Neuronal stem cell (in vitro differentiated cells): ENCODE measurements at regions not wholly inside any gene's neighbourhood (a gene's known extent, or its start where the extent isn't known, plus 50 kb on each side); places are given as distances from the start of the nearest gene placed in this dataset.

ENCODE experiments used
- DNase-seq: peaks from one replicate; pipeline ENCODE4 v3.0.0-alpha.2; 2013; ENCODE audit warnings: low spot score
- H2AFZ ChIP-seq: one replicate; pipeline ENCODE4 v1.6.1; 2013; ENCODE audit warnings: mild to moderate bottlenecking, low read length, inconsistent platforms
- H2AK5ac ChIP-seq: 2 replicates; pipeline ENCODE4 v1.6.1; 2013; ENCODE audit warnings: low read depth, mild to moderate bottlenecking, inconsistent platforms, low read length, moderate library complexity, mixed read lengths
- H2BK120ac ChIP-seq: 2 replicates; pipeline ENCODE4 v1.6.1; 2013; ENCODE audit warnings: low read depth, mild to moderate bottlenecking, inconsistent platforms, low read length, moderate library complexity, mixed read lengths
- H2BK12ac ChIP-seq: one replicate; pipeline ENCODE4 v1.6.1; 2013; ENCODE audit warnings: low read length, inconsistent platforms
- H2BK15ac ChIP-seq: 2 replicates; pipeline ENCODE4 v1.6.1; 2013; ENCODE audit warnings: mild to moderate bottlenecking, low read length, inconsistent platforms, mixed read lengths
- H2BK5ac ChIP-seq: one replicate; pipeline ENCODE4 v1.6.1; 2013; ENCODE audit warnings: inconsistent platforms, mild to moderate bottlenecking, low read length, moderate library complexity
- H3K14ac ChIP-seq: one replicate; pipeline ENCODE4 v1.6.1; 2013; ENCODE audit warnings: low read length, inconsistent platforms
- H3K18ac ChIP-seq: 2 replicates; pipeline ENCODE4 v1.6.1; 2013; ENCODE audit warnings: low read length, inconsistent platforms
- H3K23ac ChIP-seq: 2 replicates; pipeline ENCODE4 v1.6.1; 2013; ENCODE audit warnings: low read depth, mild to moderate bottlenecking, mixed read lengths, low read length, inconsistent platforms; ENCODE audit not compliant: poor library complexity
- H3K27ac ChIP-seq: replicated peaks from 3 replicates; pipeline ENCODE4 v1.5.1; 2013; ENCODE audit warnings: low read length, inconsistent platforms
- H3K27me3 ChIP-seq, 3 experiments: 2 replicates each; pipeline ENCODE4 v1.6.1; 2013; ENCODE audit warnings: low read length in 3 of 3, mild to moderate bottlenecking in 2 of 3, inconsistent platforms in 1 of 3, low read depth in 1 of 3, mixed read lengths in 1 of 3, moderate library complexity in 1 of 3; ENCODE audit not compliant: control insufficient read depth in 3 of 3, insufficient read depth in 3 of 3
- H3K36me3 ChIP-seq, 2 donors: replicated peaks in 1 of 2; 2 replicates each; pipeline ENCODE4 v1.6.1; 2013; ENCODE audit warnings: low read length in 2 of 2; ENCODE audit not compliant: control insufficient read depth in 2 of 2, insufficient read depth in 2 of 2
- H3K4ac ChIP-seq: 2 replicates; pipeline ENCODE4 v1.6.1; 2013; ENCODE audit warnings: inconsistent platforms, mild to moderate bottlenecking, low read length, moderate library complexity
- H3K4me1 ChIP-seq, 2 donors: 1 replicate in 1 of 2; 2 replicates in 1 of 2; pipeline ENCODE4 v1.6.1; 2013; ENCODE audit warnings: low read length in 2 of 2, low read depth in 1 of 2; ENCODE audit not compliant: control insufficient read depth in 2 of 2, insufficient read depth in 1 of 2
- H3K4me2 ChIP-seq: one replicate; pipeline ENCODE4 v1.6.1; 2013; ENCODE audit warnings: mild to moderate bottlenecking, low read length, inconsistent platforms; ENCODE audit not compliant: insufficient read depth, poor library complexity, severe bottlenecking
- H3K4me3 ChIP-seq, 2 donors: 2 replicates each; pipeline ENCODE4 v1.5.1; 2013; ENCODE audit warnings: low read length in 2 of 2, mild to moderate bottlenecking in 2 of 2, inconsistent platforms in 1 of 2, moderate library complexity in 1 of 2
- H3K79me1 ChIP-seq: one replicate; pipeline ENCODE4 v1.6.1; 2013; ENCODE audit warnings: low read depth, mild to moderate bottlenecking, inconsistent platforms, low read length, moderate library complexity
- H3K9ac ChIP-seq: one replicate; pipeline ENCODE4 v1.6.1; 2013; ENCODE audit warnings: mild to moderate bottlenecking, low read depth, low read length, inconsistent platforms; ENCODE audit not compliant: poor library complexity
- H3K9me3 ChIP-seq, 2 donors: replicated peaks in 1 of 2; 2 replicates each; pipeline versions ENCODE3 to v1.6.1; 2013; ENCODE audit warnings: low read length in 2 of 2, mild to moderate bottlenecking in 2 of 2, inconsistent platforms in 1 of 2, low read depth in 1 of 2, mixed read lengths in 1 of 2, moderate library complexity in 1 of 2; ENCODE audit not compliant: control insufficient read depth in 2 of 2, insufficient read depth in 1 of 2
- H4K8ac ChIP-seq: one replicate; pipeline ENCODE4 v1.6.1; 2013; ENCODE audit warnings: low read depth, mild to moderate bottlenecking, inconsistent platforms, low read length, moderate library complexity
- H4K91ac ChIP-seq: one replicate; pipeline ENCODE4 v1.6.1; 2013; ENCODE audit warnings: low read length, low read depth, mild to moderate bottlenecking, inconsistent platforms; ENCODE audit not compliant: poor library complexity
- WGBS, 2 donors: extraction: QIAGEN DNeasy Blood & Tissue Kit; methylation state at CpG; one replicate each; pipeline ENCODE4 v1.1.7; 2013; ENCODE audit warnings: missing lambda C conversion rate in 2 of 2, mixed read lengths in 1 of 2; ENCODE audit not compliant: insufficient read length in 2 of 2, insufficient replicate concordance in 1 of 2; ENCODE audit errors: extremely low coverage in 2 of 2; 5-methylcytosine and 5-hydroxymethylcytosine counted together

GRCh38 chr16:35192993-35193392 lies 1733.6 kb downstream of the TP53TG3F start:
- H3K4ac ChIP-seq = no peak overlapping the region
- no peak overlapping the region for H3K23ac ChIP-seq
- no peak overlapping the region for H2BK120ac ChIP-seq
- H3K4me3 ChIP-seq = no peak overlapping the region
- no peaks in the 10 kb centered on the region for H3K27me3 ChIP-seq
- no peaks in the 10 kb centered on the region for H3K79me1 ChIP-seq
- no peaks in the 10 kb centered on the region for H3K4me1 ChIP-seq
- no peak overlapping the region for H2BK15ac ChIP-seq
- no peak overlapping the region for H2BK5ac ChIP-seq
- H3K4me2 ChIP-seq = no peak overlapping the region
- H4K8ac ChIP-seq = no peak overlapping the region
- H3K9ac ChIP-seq = no peak overlapping the region
- no peak overlapping the region for H2AFZ ChIP-seq
- H3K36me3 ChIP-seq = no peaks in the 10 kb centered on the region
- no peak overlapping the region for H2BK12ac ChIP-seq
- no peak overlapping the region for H3K18ac ChIP-seq
- no CpG with 5 or more reads among the region's 4 CpGs for WGBS, 2 donors
- DNase-seq = no peak
- H4K91ac ChIP-seq = no peak overlapping the region
- H3K14ac ChIP-seq = no peak overlapping the region
- no peak overlapping the region for H2AK5ac ChIP-seq
- H3K9me3 ChIP-seq = peaks cover 0 to 46% of the 10 kb centered on the region in 2 donors
- H3K27ac ChIP-seq = no peak overlapping the region

GRCh38 chr16:35193956-35194355 lies 1734.5 kb downstream of the TP53TG3F start:
- Histone ChIP-seq H3K4me3 (no peak overlapping the region), H4K91ac (no peak overlapping the region), H3K14ac (no peak overlapping the region), H2AFZ (no peak overlapping the region), H3K27ac (no peak overlapping the region), H3K9ac (no peak overlapping the region), H3K4ac (no peak overlapping the region), H2BK15ac (no peak overlapping the region), H3K27me3 (no peaks in the 10 kb centered on the region), H3K79me1 (no peaks in the 10 kb centered on the region), H3K23ac (no peak overlapping the region), H4K8ac (no peak overlapping the region), H2AK5ac (no peak overlapping the region), H2BK5ac (no peak overlapping the region), H2BK12ac (no peak overlapping the region), H3K18ac (no peak overlapping the region), H3K36me3 (no peaks in the 10 kb centered on the region), H3K9me3 (peaks cover 0 to 50% of the 10 kb centered on the region in 2 donors), H2BK120ac (no peak overlapping the region), H3K4me1 (no peaks in the 10 kb centered on the region), H3K4me2 (no peak overlapping the region)
- whole genome bisulfite sequencing, 2 donors = no CpG with 5 or more reads among the region's 3 CpGs
- no peak for DNase-seq

GRCh38 chr16:35194681-35195080 lies 1735.3 kb downstream of the TP53TG3F start:
- H2AK5ac ChIP-seq = no peak overlapping the region
- no peak overlapping the region for H3K4me2 ChIP-seq
- no peak overlapping the region for H3K23ac ChIP-seq
- DNase-seq = no peak
- H3K4ac ChIP-seq = no peak overlapping the region
- H2AFZ ChIP-seq = no peak overlapping the region
- no peak overlapping the region for H3K14ac ChIP-seq
- H3K27ac ChIP-seq = no peak overlapping the region
- H3K4me3 ChIP-seq = no peak overlapping the region
- H3K27me3 ChIP-seq = no peaks in the 10 kb centered on the region
- H3K4me1 ChIP-seq = no peaks in the 10 kb centered on the region
- no peaks in the 10 kb centered on the region for H3K79me1 ChIP-seq
- no peak overlapping the region for H2BK120ac ChIP-seq
- no peak overlapping the region for H4K91ac ChIP-seq
- no peak overlapping the region for H2BK12ac ChIP-seq
- H3K18ac ChIP-seq = no peak overlapping the region
- H3K9ac ChIP-seq = no peak overlapping the region
- no peak overlapping the region for H4K8ac ChIP-seq
- no peak overlapping the region for H2BK5ac ChIP-seq
- H2BK15ac ChIP-seq = no peak overlapping the region
- WGBS, 2 donors = no CpG with 5 or more reads among the region's 5 CpGs
- peaks cover 0 to 55% of the 10 kb centered on the region in 2 donors for H3K9me3 ChIP-seq
- no peaks in the 10 kb centered on the region for H3K36me3 ChIP-seq

- Histone ChIP-seq H3K18ac (no peak overlapping the region), H2AK5ac (no peak overlapping the region), H3K4me1 (no peaks in the 10 kb centered on the region), H3K36me3 (no peaks in the 10 kb centered on the region), H2AFZ (no peak overlapping the region), H3K9me3 (peaks cover 0 to 57% of the 10 kb centered on the region in 2 donors), H3K14ac (no peak overlapping the region), H3K23ac (peak overlapping the region; percentile 31), H3K27ac (no peak overlapping the region), H3K27me3 (no peaks in the 10 kb centered on the region), H2BK120ac (no peak overlapping the region), H3K4me2 (no peak overlapping the region), H3K79me1 (no peaks in the 10 kb centered on the region), H3K4ac (no peak overlapping the region), H2BK15ac (no peak overlapping the region), H2BK12ac (no peak overlapping the region), H4K8ac (no peak overlapping the region), H3K4me3 (no peak overlapping the region), H4K91ac (no peak overlapping the region), H2BK5ac (no peak overlapping the region), H3K9ac (no peak overlapping the region)
- no peak for DNase-seq
- WGBS, 2 donors = no CpG with 5 or more reads among the region's 29 CpGs
These were observed 1735.9 kb downstream of the TP53TG3F start for GRCh38 chr16:35195173-35195863.
